ENCODE measurements at regions not wholly inside any gene's neighbourhood (a gene's known extent, or its start where the extent isn't known, plus 50 kb on each side); places are given as distances from the start of the nearest gene placed in this dataset.
"Not testable (repeated sequence)": the region's sequence is repeated elsewhere in the genome, so short reads cannot be mapped to it uniquely, and the experiment has no call there.

DNA sequence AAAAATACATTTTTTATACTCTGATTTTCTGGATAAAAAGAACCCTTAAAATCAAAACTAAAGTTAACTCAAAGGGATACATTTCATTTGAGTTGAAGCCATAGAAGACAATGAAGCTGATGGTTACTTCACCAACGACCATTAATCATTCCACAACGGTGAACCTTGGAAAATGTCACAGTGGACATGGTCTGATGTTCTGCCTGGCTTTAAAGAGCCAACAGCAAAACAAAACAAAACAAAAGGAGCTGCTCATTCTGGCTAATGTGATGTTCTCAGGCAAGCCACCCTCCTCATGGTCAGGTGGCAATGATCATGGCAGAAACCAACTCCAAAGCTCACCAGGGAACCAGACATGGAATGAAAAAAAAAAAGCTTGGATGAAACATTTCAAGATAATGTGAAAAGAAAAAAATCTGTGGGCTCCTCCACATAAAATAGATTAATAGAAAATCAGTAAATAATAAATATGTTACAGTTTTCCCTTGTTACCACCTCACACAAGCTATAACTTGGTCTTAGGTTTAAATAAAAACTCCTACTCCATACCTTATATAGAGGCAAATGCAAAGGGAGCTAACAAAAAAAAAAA is 90.1 kb upstream of the SERTAD2 start:
- Histone ChIP-seq H3K4me3 (no peak overlapping the region), H3K4me1 (peaks cover 5% of the 10 kb centered on the region), H3K27ac (replicated peaks) (no peak overlapping the region), H3K9me3 (replicated peaks) (no peaks in the 10 kb centered on the region), H3K36me3 (no peaks in the 10 kb centered on the region), H3K27me3 (ENCODE audit: low read depth) (no peaks in the 10 kb centered on the region)
- intact Hi-C loops (cut with micrococcal nuclease) = no loop called here
- no peak for DNase-seq
- TF ChIP-seq, protein P1, sequence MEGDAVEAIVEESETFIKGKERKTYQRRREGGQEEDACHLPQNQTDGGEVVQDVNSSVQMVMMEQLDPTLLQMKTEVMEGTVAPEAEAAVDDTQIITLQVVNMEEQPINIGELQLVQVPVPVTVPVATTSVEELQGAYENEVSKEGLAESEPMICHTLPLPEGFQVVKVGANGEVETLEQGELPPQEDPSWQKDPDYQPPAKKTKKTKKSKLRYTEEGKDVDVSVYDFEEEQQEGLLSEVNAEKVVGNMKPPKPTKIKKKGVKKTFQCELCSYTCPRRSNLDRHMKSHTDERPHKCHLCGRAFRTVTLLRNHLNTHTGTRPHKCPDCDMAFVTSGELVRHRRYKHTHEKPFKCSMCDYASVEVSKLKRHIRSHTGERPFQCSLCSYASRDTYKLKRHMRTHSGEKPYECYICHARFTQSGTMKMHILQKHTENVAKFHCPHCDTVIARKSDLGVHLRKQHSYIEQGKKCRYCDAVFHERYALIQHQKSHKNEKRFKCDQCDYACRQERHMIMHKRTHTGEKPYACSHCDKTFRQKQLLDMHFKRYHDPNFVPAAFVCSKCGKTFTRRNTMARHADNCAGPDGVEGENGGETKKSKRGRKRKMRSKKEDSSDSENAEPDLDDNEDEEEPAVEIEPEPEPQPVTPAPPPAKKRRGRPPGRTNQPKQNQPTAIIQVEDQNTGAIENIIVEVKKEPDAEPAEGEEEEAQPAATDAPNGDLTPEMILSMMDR (IDR thresholded peaks at IDR 0.05; ENCODE audit: borderline replicate concordance) = no peak

DNA sequence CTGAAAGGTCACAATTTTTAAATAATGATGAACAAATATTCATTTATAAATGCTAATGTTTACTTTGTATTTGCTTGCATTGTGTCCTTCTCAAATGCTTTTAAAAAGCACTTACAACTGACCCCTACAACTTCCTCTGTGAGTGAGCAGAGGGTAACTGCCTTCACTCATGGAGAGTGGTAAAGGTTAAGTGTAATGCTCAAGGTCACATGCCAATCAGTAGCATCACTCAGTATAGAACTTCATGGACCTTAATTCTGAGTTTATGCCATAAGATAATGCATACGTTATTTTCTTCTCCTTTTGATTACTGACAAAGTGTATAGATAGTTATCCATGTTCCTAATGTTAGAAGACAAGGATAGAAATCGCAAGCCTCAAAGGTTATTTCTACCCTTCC is 91.8 kb upstream of the SERTAD2 start:
- Histone ChIP-seq H3K4me1 (peaks cover 21% of the 10 kb centered on the region), H3K27ac (replicated peaks) (no peak overlapping the region), H3K4me3 (no peak overlapping the region), H3K27me3 (ENCODE audit: low read depth) (no peaks in the 10 kb centered on the region), H3K9me3 (replicated peaks) (no peaks in the 10 kb centered on the region), H3K36me3 (no peaks in the 10 kb centered on the region)
- intact Hi-C loops (cut with micrococcal nuclease) = loop anchor here (5.0 kb wide), 1 partner anchor 98 kb away; no protein-coding TSS in a partner anchor
- DNase-seq = no peak
- TF ChIP-seq, protein P1 (IDR thresholded peaks at IDR 0.05; ENCODE audit: borderline replicate concordance) = no peak

DNA sequence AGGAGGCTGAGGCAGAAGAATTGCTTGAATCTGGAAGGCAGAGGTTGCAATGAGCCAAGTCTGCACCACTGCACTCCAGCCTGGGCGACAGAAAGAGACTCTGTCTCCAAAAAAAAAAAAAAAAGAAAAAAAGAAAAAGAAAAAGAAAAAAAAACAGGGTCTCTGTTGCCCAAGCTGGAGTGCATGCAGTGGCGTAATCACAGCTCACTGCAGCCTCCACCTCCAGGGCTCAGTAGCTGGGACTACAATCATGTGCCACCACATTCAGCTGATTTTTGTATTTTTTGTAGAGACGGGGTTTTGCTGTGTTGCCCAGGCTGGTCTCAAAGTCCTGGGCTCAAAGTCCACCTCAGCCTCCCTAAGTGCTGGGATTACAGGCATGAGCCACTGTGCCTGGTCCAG is 94.0 kb upstream of the SERTAD2 start:
- not testable (repeated sequence) for H3K9me3 ChIP-seq (replicated peaks); H3K27me3 ChIP-seq (ENCODE audit: low read depth); DNase-seq; H3K27ac ChIP-seq (replicated peaks); H3K36me3 ChIP-seq; H3K4me3 ChIP-seq
- intact Hi-C loops (cut with micrococcal nuclease) = loop anchor here (5.0 kb wide), 1 partner anchor 100 kb away; no protein-coding TSS in a partner anchor
- H3K4me1 ChIP-seq = peaks cover 34% of the 10 kb centered on the region

DNA sequence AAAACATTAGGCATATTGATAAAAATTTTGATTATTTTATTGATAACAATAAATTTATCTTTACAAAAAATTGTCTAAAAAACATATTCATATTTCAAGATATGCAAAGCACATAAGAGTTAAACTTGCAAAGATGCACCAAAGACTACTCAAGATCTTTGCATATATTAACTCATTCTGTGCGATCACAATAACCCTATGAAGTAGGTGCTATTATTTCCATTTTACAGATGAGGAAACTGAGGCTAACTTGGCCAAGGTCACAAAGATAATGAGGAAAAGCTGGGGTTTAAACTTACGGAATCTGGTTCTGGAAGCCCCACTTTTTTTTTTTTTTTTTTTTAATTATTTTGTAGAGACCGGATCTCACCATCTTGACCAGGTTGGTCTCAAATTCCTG is 94.4 kb upstream of the SERTAD2 start:
- Histone ChIP-seq H3K36me3 (no peaks in the 10 kb centered on the region), H3K27me3 (ENCODE audit: low read depth) (no peaks in the 10 kb centered on the region), H3K27ac (replicated peaks) (peak overlapping the region; percentile 99), H3K4me3 (no peak overlapping the region), H3K4me1 (peaks cover 34% of the 10 kb centered on the region), H3K9me3 (replicated peaks) (no peaks in the 10 kb centered on the region)
- TF ChIP-seq, protein P1 (IDR thresholded peaks at IDR 0.05; ENCODE audit: borderline replicate concordance) = no peak
- DNase-seq = no peak
- intact Hi-C loops (cut with micrococcal nuclease) = loop anchor here (5.0 kb wide), 1 partner anchor 101 kb away; no protein-coding TSS in a partner anchor

GRCh38 chr2:64748561-64748960 is 94.8 kb upstream of the SERTAD2 start:
- H3K4me1 ChIP-seq = peaks cover 34% of the 10 kb centered on the region
- peak overlapping the region; percentile 79 for H3K4me3 ChIP-seq
- intact Hi-C loops (cut with micrococcal nuclease) = loop anchor here (5.0 kb wide), 1 partner anchor 101 kb away; no protein-coding TSS in a partner anchor
- no peak for DNase-seq
- TF ChIP-seq, protein P1 (IDR thresholded peaks at IDR 0.05; ENCODE audit: borderline replicate concordance) = no peak
- no peaks in the 10 kb centered on the region for H3K9me3 ChIP-seq (replicated peaks)
- H3K27me3 ChIP-seq (ENCODE audit: low read depth) = no peaks in the 10 kb centered on the region
- no peaks in the 10 kb centered on the region for H3K36me3 ChIP-seq
- peak overlapping the region; percentile 99 for H3K27ac ChIP-seq (replicated peaks)

DNA sequence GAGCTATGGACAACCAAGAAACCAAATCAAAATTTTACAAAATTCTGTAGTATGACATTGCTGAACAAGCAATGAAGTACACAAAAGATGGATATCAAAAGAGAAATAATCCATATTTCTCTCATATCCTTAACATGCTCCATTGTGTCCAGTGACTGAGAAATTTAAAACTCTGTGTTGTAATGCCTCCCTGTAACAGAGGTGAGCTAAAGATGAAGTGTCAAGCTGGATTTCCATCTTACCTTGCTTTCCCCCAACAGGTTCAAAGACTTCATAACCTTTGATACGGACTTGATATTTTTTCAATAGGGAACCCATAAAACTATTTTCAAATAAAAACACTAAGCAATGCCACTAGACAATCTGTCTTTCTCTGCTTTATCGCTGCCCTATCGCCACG is 95.7 kb upstream of the SERTAD2 start:
- Histone ChIP-seq H3K4me1 (peaks cover 34% of the 10 kb centered on the region), H3K4me3 (peak overlapping the region; percentile 79), H3K27ac (replicated peaks) (peak overlapping the region; percentile 99), H3K27me3 (ENCODE audit: low read depth) (no peaks in the 10 kb centered on the region), H3K36me3 (no peaks in the 10 kb centered on the region), H3K9me3 (replicated peaks) (no peaks in the 10 kb centered on the region)
- TF ChIP-seq, protein P1 (IDR thresholded peaks at IDR 0.05; ENCODE audit: borderline replicate concordance) = no peak
- intact Hi-C loops (cut with micrococcal nuclease) = loop anchor here (5.0 kb wide), 1 partner anchor 102 kb away; no protein-coding TSS in a partner anchor
- no peak for DNase-seq
